CD4-positive, alpha-beta T cell (primary cell): ENCODE measurements at regions not wholly inside any gene's neighbourhood (a gene's known extent, or its start where the extent isn't known, plus 50 kb on each side); places are given as distances from the start of the nearest gene placed in this dataset.

Source experiments
- ATAC-seq: fragments of 200-7000 bp; cut with Tn5 transposase; one replicate; pipeline ENCODE4 v1.10.0; 2022; ENCODE audit warnings: mild to moderate bottlenecking; ENCODE audit not compliant: poor library complexity
- CTCF ChIA-PET: fragments of 350-600 bp; sonication (Branson Sonifier 250); formaldehyde crosslinking; loops from one replicate; lab custom pipeline; 2021; ENCODE audit warnings: antibody characterized with exemption, inconsistent platforms; lab: Charles Lee
- POLR2A ChIA-PET: fragments of 350-600 bp; sonication (Branson Sonifier 250); formaldehyde crosslinking; loops from one replicate; lab custom pipeline; 2021; ENCODE audit warnings: antibody characterized with exemption, inconsistent platforms; lab: Charles Lee
- DNase-seq, 14 experiments: peaks; one replicate each; pipeline ENCODE4 v3.0.0-alpha.2; 2013 to 2020; ENCODE audit warnings: mixed read lengths in 2 of 14
- H3K27ac ChIP-seq, 2 donors: one replicate each; pipeline versions ENCODE4 v1.5.1 to v1.7.0; 2013; ENCODE audit warnings: low read length in 2 of 2, low read depth in 1 of 2, mild to moderate bottlenecking in 1 of 2
- H3K27me3 ChIP-seq, 2 experiments: 1 replicate in 1 of 2; 2 replicates in 1 of 2; pipeline versions ENCODE4 v1.6.1 to v1.7.0; 2013; ENCODE audit warnings: low read length in 2 of 2, control low read depth in 1 of 2, mild to moderate bottlenecking in 1 of 2, moderate library complexity in 1 of 2; ENCODE audit not compliant: insufficient read depth in 2 of 2, control insufficient read depth in 1 of 2
- H3K36me3 ChIP-seq: one replicate; pipeline ENCODE4 v1.6.1; 2013; ENCODE audit warnings: low read length, control low read depth; ENCODE audit not compliant: insufficient read depth
- H3K4me1 ChIP-seq: one replicate; pipeline ENCODE4 v1.6.1; 2013; ENCODE audit warnings: low read length, control low read depth; ENCODE audit not compliant: insufficient read depth
- H3K4me3 ChIP-seq: one replicate; pipeline ENCODE4 v1.5.1; 2013; ENCODE audit warnings: mild to moderate bottlenecking, low read length, moderate library complexity
- H3K9me3 ChIP-seq, 2 experiments: 1 replicate in 1 of 2; 2 replicates in 1 of 2; pipeline versions ENCODE4 v1.6.1 to v1.7.0; 2013; ENCODE audit warnings: low read length in 2 of 2, mild to moderate bottlenecking in 2 of 2, control low read depth in 1 of 2, moderate library complexity in 1 of 2; ENCODE audit not compliant: control insufficient read depth in 1 of 2, insufficient read depth in 1 of 2
- H3K27ac Mint-ChIP-seq: one replicate; pipeline ENCODE4 v1.8.0; 2020; ENCODE audit warnings: mixed read lengths
- H3K27me3 Mint-ChIP-seq: one replicate; pipeline ENCODE4 v1.8.0; 2021; ENCODE audit warnings: mixed read lengths
- H3K36me3 Mint-ChIP-seq: one replicate; pipeline ENCODE4 v1.8.0; 2021; ENCODE audit warnings: low read depth, mixed read lengths
- H3K4me1 Mint-ChIP-seq: one replicate; pipeline ENCODE4 v1.8.0; 2021; ENCODE audit warnings: low read depth, mixed read lengths
- H3K4me3 Mint-ChIP-seq: one replicate; pipeline ENCODE4 v1.8.0; 2020; ENCODE audit warnings: mild to moderate bottlenecking, mixed read lengths
- H3K9me3 Mint-ChIP-seq: one replicate; pipeline ENCODE4 v1.8.0; 2020; ENCODE audit warnings: mixed read lengths
- intact Hi-C, 2 experiments: fragments of 100-400 bp; cut with DNase I in 1 of 2; cut with micrococcal nuclease in 1 of 2; formaldehyde crosslinking; loops; one replicate each; pipeline versions ENCODE4 v1.15.1 to v1.9.0; 2023 to 2025; cut with DNase I, micrococcal nuclease
- TF ChIP-seq, protein P1 (sequence below): fragments of 200-600 bp; IDR thresholded peaks from one replicate; pipeline ENCODE4 v1.8.0; 2022; ENCODE audit warnings: antibody characterized with exemption, mild to moderate bottlenecking

DNA sequence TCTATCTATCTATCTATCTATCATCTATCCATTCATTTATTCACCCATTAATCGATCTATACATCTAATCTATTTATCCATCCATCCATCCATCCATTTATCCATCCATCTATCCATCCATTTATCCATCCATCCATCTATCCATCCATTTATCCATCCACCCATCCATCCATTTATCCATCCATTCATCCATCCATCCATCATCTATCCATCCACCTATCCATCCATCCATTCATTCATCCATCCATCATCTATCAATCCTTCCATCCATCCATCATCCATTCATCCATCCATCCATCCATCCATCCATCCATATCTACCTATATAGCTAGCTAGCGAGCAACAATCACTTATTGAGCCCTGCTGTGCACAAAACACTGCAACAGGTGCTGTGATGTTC is 953.1 kb upstream of the ZNF722 start:
- ChIA-PET POLR2A (no interaction called here), CTCF (no interaction called here)
- DNase-seq = no peak
- H3K4me3 ChIP-seq = no peak overlapping the region
- Mint-ChIP-seq H3K36me3 (no peaks in the 10 kb centered on the region), H3K4me1 (no peaks in the 10 kb centered on the region), H3K9me3 (peaks cover 6% of the 10 kb centered on the region), H3K27me3 (no peaks in the 10 kb centered on the region), H3K27ac (no peak overlapping the region), H3K4me3 (no peak overlapping the region)
- TF ChIP-seq, protein P1, sequence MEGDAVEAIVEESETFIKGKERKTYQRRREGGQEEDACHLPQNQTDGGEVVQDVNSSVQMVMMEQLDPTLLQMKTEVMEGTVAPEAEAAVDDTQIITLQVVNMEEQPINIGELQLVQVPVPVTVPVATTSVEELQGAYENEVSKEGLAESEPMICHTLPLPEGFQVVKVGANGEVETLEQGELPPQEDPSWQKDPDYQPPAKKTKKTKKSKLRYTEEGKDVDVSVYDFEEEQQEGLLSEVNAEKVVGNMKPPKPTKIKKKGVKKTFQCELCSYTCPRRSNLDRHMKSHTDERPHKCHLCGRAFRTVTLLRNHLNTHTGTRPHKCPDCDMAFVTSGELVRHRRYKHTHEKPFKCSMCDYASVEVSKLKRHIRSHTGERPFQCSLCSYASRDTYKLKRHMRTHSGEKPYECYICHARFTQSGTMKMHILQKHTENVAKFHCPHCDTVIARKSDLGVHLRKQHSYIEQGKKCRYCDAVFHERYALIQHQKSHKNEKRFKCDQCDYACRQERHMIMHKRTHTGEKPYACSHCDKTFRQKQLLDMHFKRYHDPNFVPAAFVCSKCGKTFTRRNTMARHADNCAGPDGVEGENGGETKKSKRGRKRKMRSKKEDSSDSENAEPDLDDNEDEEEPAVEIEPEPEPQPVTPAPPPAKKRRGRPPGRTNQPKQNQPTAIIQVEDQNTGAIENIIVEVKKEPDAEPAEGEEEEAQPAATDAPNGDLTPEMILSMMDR = no peak
- H3K4me1 ChIP-seq = no peaks in the 10 kb centered on the region
- intact Hi-C loops = no loop called here
- H3K27me3 ChIP-seq = no peaks in the 10 kb centered on the region
- H3K27ac ChIP-seq = no peak overlapping the region
- no peaks in the 10 kb centered on the region for H3K36me3 ChIP-seq
- ATAC-seq = no peak
- H3K9me3 ChIP-seq = peaks cover 30 to 68% of the 10 kb centered on the region in 2 experiments

DNA sequence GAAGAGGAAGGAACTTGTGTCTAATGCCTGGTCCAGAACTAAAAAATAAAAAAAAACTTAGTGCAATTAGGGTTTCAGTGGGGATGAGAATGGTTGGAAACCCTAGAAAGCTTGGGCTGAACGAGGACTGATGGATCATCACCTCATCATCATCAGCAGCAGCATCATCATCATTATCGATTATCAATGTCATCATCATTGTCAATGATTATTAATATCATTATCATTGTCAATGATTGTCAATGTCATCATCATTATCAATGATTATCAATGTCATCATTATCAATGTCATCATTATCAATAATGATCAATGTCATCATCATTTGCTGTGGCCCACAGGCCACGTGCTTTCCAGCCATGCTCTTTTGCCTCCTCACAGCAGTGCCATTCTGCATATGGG is 952.0 kb upstream of the ZNF722 start:
- CTCF ChIA-PET = no interaction called here
- H3K9me3 ChIP-seq = peaks cover 31 to 58% of the 10 kb centered on the region in 2 experiments
- POLR2A ChIA-PET = no interaction called here

DNA sequence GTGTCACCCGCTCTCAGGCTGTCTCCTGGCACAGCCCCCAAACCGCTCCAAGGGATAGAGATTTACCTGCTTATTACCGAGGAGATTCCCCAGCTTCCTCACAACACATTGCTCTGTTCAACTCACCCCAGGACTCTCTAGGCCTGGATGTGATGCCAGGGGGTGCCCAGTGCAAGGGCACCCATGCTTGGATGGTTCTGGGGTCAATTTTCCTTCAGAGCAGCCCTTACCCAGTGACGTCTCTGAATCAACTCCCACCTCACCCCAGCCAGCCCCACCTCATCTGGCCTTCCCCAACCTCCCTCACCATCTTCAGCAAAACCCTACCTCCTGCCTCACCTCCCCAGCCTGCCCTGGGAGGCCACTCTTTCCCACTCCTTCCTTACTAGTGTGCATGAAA is 951.6 kb upstream of the ZNF722 start:
- H3K4me1 ChIP-seq = no peaks in the 10 kb centered on the region
- no peak overlapping the region for H3K4me3 ChIP-seq
- H3K9me3 ChIP-seq = peaks cover 31 to 58% of the 10 kb centered on the region in 2 experiments
- no peaks in the 10 kb centered on the region for H3K27me3 ChIP-seq
- intact Hi-C loops = no loop called here
- no peak overlapping the region for H3K27ac ChIP-seq
- TF ChIP-seq, protein P1 = no peak
- ATAC-seq (no peak), DNase-seq (no peak)
- H3K4me1 Mint-ChIP-seq = no peaks in the 10 kb centered on the region
- no peaks in the 10 kb centered on the region for H3K36me3 ChIP-seq
- no peaks in the 10 kb centered on the region for H3K36me3 Mint-ChIP-seq
- H3K9me3 Mint-ChIP-seq = peaks cover 9% of the 10 kb centered on the region
- H3K27ac Mint-ChIP-seq = no peak overlapping the region
- ChIA-PET POLR2A (no interaction called here), CTCF (no interaction called here)
- no peaks in the 10 kb centered on the region for H3K27me3 Mint-ChIP-seq
- no peak overlapping the region for H3K4me3 Mint-ChIP-seq

More for the DNA sequence above, 952.0 kb upstream of the ZNF722 start:
- Histone ChIP-seq H3K27me3 (no peaks in the 10 kb centered on the region), H3K4me3 (no peak overlapping the region), H3K36me3 (no peaks in the 10 kb centered on the region), H3K4me1 (no peaks in the 10 kb centered on the region), H3K27ac (no peak overlapping the region)
- peaks cover 9% of the 10 kb centered on the region for H3K9me3 Mint-ChIP-seq
- DNase-seq (no peak), ATAC-seq (no peak)
- H3K4me1 Mint-ChIP-seq = no peaks in the 10 kb centered on the region
- H3K27me3 Mint-ChIP-seq = no peaks in the 10 kb centered on the region
- no peak overlapping the region for H3K4me3 Mint-ChIP-seq
- H3K27ac Mint-ChIP-seq = no peak overlapping the region
- TF ChIP-seq, protein P1 = no peak
- intact Hi-C loops = no loop called here
- no peaks in the 10 kb centered on the region for H3K36me3 Mint-ChIP-seq
